OCI-LY7 (cell line): ENCODE measurements at regions not wholly inside any gene's neighbourhood (a gene's known extent, or its start where the extent isn't known, plus 50 kb on each side); places are given as distances from the start of the nearest gene placed in this dataset.

Experiments used
- BruUV-seq: library from RNA; stranded (reverse); fragments of 400-500 nt; replicated peaks from 2 replicates; lab custom pipeline; 2021; lab: Mats Ljungman, UMichigan
- CTCF ChIA-PET: fragments of 300-600 bp; sonication (Branson Sonifier 250); formaldehyde crosslinking; loops from one replicate; lab custom pipeline; 2022; ENCODE audit warnings: antibody characterized with exemption; ENCODE audit not compliant: unreplicated experiment; lab: Charles Lee
- POLR2A ChIA-PET: fragments of 300-600 bp; sonication (Branson Sonifier 250); formaldehyde crosslinking; loops from one replicate; lab custom pipeline; 2022; ENCODE audit warnings: antibody characterized with exemption; lab: Charles Lee
- DNase-seq: peaks from one replicate; pipeline ENCODE4 v3.0.0-alpha.2; 2015; ENCODE audit warnings: low spot score
- H2AFZ ChIP-seq: fragments of 200-600 bp; sonication (generic), shearing (Covaris generic); 2 replicates; pipeline ENCODE4 v1.6.1; 2014; ENCODE audit warnings: mild to moderate bottlenecking, antibody characterized with exemption, low read length, moderate library complexity
- H3K27ac ChIP-seq: fragments of 200-600 bp; sonication (generic); 2 replicates; pipeline ENCODE4 v1.5.1; 2014; ENCODE audit warnings: mixed run types, low read depth, mild to moderate bottlenecking, moderate library complexity, low read length, inconsistent platforms; ENCODE audit not compliant: poor library complexity, severe bottlenecking
- H3K36me3 ChIP-seq: fragments of 200-600 bp; sonication (generic); 2 replicates; pipeline ENCODE4 v1.6.1; 2014; ENCODE audit warnings: mild to moderate bottlenecking, antibody characterized with exemption, low read length, moderate library complexity, mixed read lengths; ENCODE audit not compliant: insufficient read depth
- H3K4me1 ChIP-seq: fragments of 200-600 bp; sonication (generic); 2 replicates; pipeline ENCODE4 v1.5.1; 2014; ENCODE audit warnings: mild to moderate bottlenecking, low read length; ENCODE audit not compliant: insufficient read depth, poor library complexity, severe bottlenecking
- H3K4me2 ChIP-seq: fragments of 200-600 bp; sonication (generic); 2 replicates; pipeline ENCODE4 v1.6.1; 2014; ENCODE audit warnings: mild to moderate bottlenecking, low read length
- H3K4me3 ChIP-seq: fragments of 200-600 bp; sonication (generic); 2 replicates; pipeline ENCODE4 v1.5.1; 2014; ENCODE audit warnings: mild to moderate bottlenecking, low read depth, low read length; ENCODE audit not compliant: poor library complexity, severe bottlenecking
- H3K79me2 ChIP-seq: fragments of 200-600 bp; sonication (generic); 2 replicates; pipeline ENCODE4 v1.6.1; 2016; ENCODE audit warnings: low read depth, mild to moderate bottlenecking, low read length, moderate library complexity, mixed read lengths; ENCODE audit not compliant: insufficient read depth
- H3K9me2 ChIP-seq: fragments of 200-600 bp; sonication (generic); 2 replicates; pipeline ENCODE4 v1.6.1; 2016; ENCODE audit warnings: mild to moderate bottlenecking, low read length, mixed read lengths; ENCODE audit not compliant: insufficient read depth
- H3K9me3 ChIP-seq: fragments of 200-600 bp; sonication (generic); 2 replicates; pipeline ENCODE4 v1.6.1; 2014; ENCODE audit warnings: mild to moderate bottlenecking, mixed run types, low read length, mixed read lengths
- H4K20me1 ChIP-seq: fragments of 200-600 bp; sonication (generic); 2 replicates; pipeline ENCODE4 v1.6.1; 2014; ENCODE audit warnings: mild to moderate bottlenecking, antibody characterized with exemption, low read length, moderate library complexity, mixed read lengths; ENCODE audit not compliant: insufficient read depth
- CTCF ChIP-seq: fragments of 200-600 bp; sonication (generic); conservative IDR thresholded peaks from 2 replicates; pipeline ENCODE4 v1.5.1; 2014; ENCODE audit warnings: mild to moderate bottlenecking, antibody characterized with exemption, low read length, moderate library complexity, mixed read lengths
- EZH2phosphoT487 ChIP-seq: fragments of 200-600 bp; sonication (generic); IDR thresholded peaks from 2 replicates; pipeline ENCODE4 v1.6.1; 2018; ENCODE audit warnings: low read depth, borderline replicate concordance, mild to moderate bottlenecking, mixed run types, antibody characterized with exemption, low read length, moderate library complexity, mixed read lengths
- intact Hi-C: fragments of 100-400 bp; cut with micrococcal nuclease; formaldehyde crosslinking; loops from one replicate; pipeline ENCODE4 v1.10.0; 2022; ENCODE audit not compliant: unreplicated experiment

- Histone ChIP-seq H3K4me1 (no peaks in the 10 kb centered on the region), H3K79me2 (no peaks in the 10 kb centered on the region), H3K27ac (no peak overlapping the region), H4K20me1 (no peaks in the 10 kb centered on the region), H3K36me3 (no peaks in the 10 kb centered on the region), H3K9me3 (no peaks in the 10 kb centered on the region), H3K4me3 (no peak overlapping the region), H2AFZ (no peak overlapping the region), H3K4me2 (no peak overlapping the region), H3K9me2 (no peaks in the 10 kb centered on the region)
- CTCF ChIA-PET = no interaction called here
- no peak for TF ChIP-seq CTCF
- TF ChIP-seq EZH2phosphoT487 = no peak
- intact Hi-C loops = no loop called here
- POLR2A ChIA-PET = no interaction called here
- DNase-seq = no peak
- no TSS peak for BruUV-seq
These were observed 163.3 kb upstream of the STARD13 start for GRCh38 chr13:33448889-33449288.

GRCh38 chr13:33450956-33451709 lies 165.6 kb upstream of the STARD13 start:
- Histone ChIP-seq H3K9me3 (no peaks in the 10 kb centered on the region), H2AFZ (no peak overlapping the region), H4K20me1 (no peaks in the 10 kb centered on the region), H3K4me3 (no peak overlapping the region), H3K9me2 (no peaks in the 10 kb centered on the region), H3K4me2 (no peak overlapping the region), H3K36me3 (no peaks in the 10 kb centered on the region), H3K27ac (no peak overlapping the region), H3K4me1 (no peaks in the 10 kb centered on the region), H3K79me2 (no peaks in the 10 kb centered on the region)
- intact Hi-C loops = no loop called here
- TF ChIP-seq CTCF (no peak), EZH2phosphoT487 (no peak)
- no peak for DNase-seq
- ChIA-PET CTCF (no interaction called here), POLR2A (no interaction called here)
- BruUV-seq = no TSS peak

- TF ChIP-seq EZH2phosphoT487 (no peak), CTCF (no peak)
- Histone ChIP-seq H3K27ac (no peak overlapping the region), H3K4me3 (no peak overlapping the region), H2AFZ (no peak overlapping the region), H3K36me3 (no peaks in the 10 kb centered on the region), H3K9me2 (no peaks in the 10 kb centered on the region), H3K4me2 (no peak overlapping the region), H3K79me2 (no peaks in the 10 kb centered on the region), H3K9me3 (no peaks in the 10 kb centered on the region), H4K20me1 (no peaks in the 10 kb centered on the region), H3K4me1 (no peaks in the 10 kb centered on the region)
- ChIA-PET POLR2A (interaction anchor here (0.6 kb wide), 1 partner anchor 394 kb away, joined by 4 read pairs; no protein-coding TSS in a partner anchor), CTCF (no interaction called here)
- intact Hi-C loops = no loop called here
- DNase-seq = no peak
- BruUV-seq = no TSS peak
These were observed 167.4 kb upstream of the STARD13 start for GRCh38 chr13:33452873-33453517.
